Nephron (organoid): ENCODE measurements at regions not wholly inside any gene's neighbourhood (a gene's known extent, or its start where the extent isn't known, plus 50 kb on each side); places are given as distances from the start of the nearest gene placed in this dataset.
A peak's percentile ranks its signal among the peaks of the same experiment; 100 is the strongest.

Experiments
- H3K27ac Mint-ChIP-seq, 3 experiments: 2 replicates each; pipeline ENCODE4 v1.8.0; 2020; ENCODE audit warnings: mixed read lengths in 3 of 3, mild to moderate bottlenecking in 2 of 3, moderate library complexity in 1 of 3
- H3K27me3 Mint-ChIP-seq: 2 replicates; pipeline ENCODE4 v1.8.0; 2021; ENCODE audit warnings: low read depth, mild to moderate bottlenecking, moderate library complexity, mixed read lengths
- H3K36me3 Mint-ChIP-seq: 2 replicates; pipeline ENCODE4 v1.8.0; 2020; ENCODE audit warnings: low read depth, mixed read lengths
- H3K4me1 Mint-ChIP-seq: 2 replicates; pipeline ENCODE4 v1.8.0; 2020; ENCODE audit warnings: mixed read lengths
- H3K4me3 Mint-ChIP-seq, 3 experiments: 2 replicates each; pipeline ENCODE4 v1.8.0; 2020; ENCODE audit warnings: mild to moderate bottlenecking in 3 of 3, mixed read lengths in 3 of 3, moderate library complexity in 2 of 3
- H3K9me3 Mint-ChIP-seq: 2 replicates; pipeline ENCODE4 v1.8.0; 2020; ENCODE audit warnings: mixed read lengths
- CTCF ChIP-seq, 3 experiments: fragments of 200-600 bp; sonication (generic); IDR thresholded peaks; one replicate each; pipeline ENCODE4 v1.5.0; 2021; ENCODE audit warnings: antibody characterized with exemption in 3 of 3; ENCODE audit not compliant: unreplicated experiment in 3 of 3

GRCh38 chr1:47569681-47570470, 132.0 kb downstream of the FOXD2 start:
- Mint-ChIP-seq H3K27ac (peak overlapping the region in 2 of 3 experiments; percentile 24 to 44), H3K4me1 (peaks cover 32% of the 10 kb centered on the region), H3K4me3 (peak overlapping the region in 1 of 3 experiments; percentile 36), H3K27me3 (peaks cover 67% of the 10 kb centered on the region), H3K36me3 (no peaks in the 10 kb centered on the region), H3K9me3 (no peaks in the 10 kb centered on the region)
- TF ChIP-seq CTCF (IDR thresholded peaks at IDR 0.05; ENCODE audit: unreplicated experiment in 3 of 3), result peak; percentile 32 to 51 (median 39)

- peaks cover 76% of the 10 kb centered on the region for H3K27me3 Mint-ChIP-seq
- H3K9me3 Mint-ChIP-seq, result no peaks in the 10 kb centered on the region
- no peak overlapping the region for H3K4me3 Mint-ChIP-seq
- no peak for TF ChIP-seq CTCF (IDR thresholded peaks at IDR 0.05; ENCODE audit: unreplicated experiment in 3 of 3)
- H3K27ac Mint-ChIP-seq, result no peak overlapping the region
- H3K4me1 Mint-ChIP-seq, result peaks cover 36% of the 10 kb centered on the region
- H3K36me3 Mint-ChIP-seq, result no peaks in the 10 kb centered on the region
Measured at GRCh38 chr1:47571161-47571560, 133.3 kb downstream of the FOXD2 start.

GRCh38 chr1:47571952-47572351, 134.1 kb downstream of the FOXD2 start:
- no peak for TF ChIP-seq CTCF (IDR thresholded peaks at IDR 0.05; ENCODE audit: unreplicated experiment in 3 of 3)
- Mint-ChIP-seq H3K4me3 (no peak overlapping the region), H3K4me1 (peaks cover 43% of the 10 kb centered on the region), H3K9me3 (no peaks in the 10 kb centered on the region), H3K27ac (no peak overlapping the region), H3K36me3 (no peaks in the 10 kb centered on the region), H3K27me3 (peaks cover 74% of the 10 kb centered on the region)

- peaks cover 52% of the 10 kb centered on the region for H3K4me1 Mint-ChIP-seq
- no peak overlapping the region for H3K27ac Mint-ChIP-seq
- peaks cover 72% of the 10 kb centered on the region for H3K27me3 Mint-ChIP-seq
- no peak for TF ChIP-seq CTCF (IDR thresholded peaks at IDR 0.05; ENCODE audit: unreplicated experiment in 3 of 3)
- no peaks in the 10 kb centered on the region for H3K9me3 Mint-ChIP-seq
- H3K4me3 Mint-ChIP-seq, result no peak overlapping the region
- H3K36me3 Mint-ChIP-seq, result no peaks in the 10 kb centered on the region
Measured at GRCh38 chr1:47572731-47573430, 135.0 kb downstream of the FOXD2 start.

- H3K36me3 Mint-ChIP-seq, result no peaks in the 10 kb centered on the region
Measured at GRCh38 chr1:47574451-47575165, 136.8 kb downstream of the FOXD2 start.

More at GRCh38 chr1:47574451-47575165, 136.8 kb downstream of the FOXD2 start:
- no peak for TF ChIP-seq CTCF (IDR thresholded peaks at IDR 0.05; ENCODE audit: unreplicated experiment in 3 of 3)
- no peaks in the 10 kb centered on the region for H3K9me3 Mint-ChIP-seq
- peaks cover 62% of the 10 kb centered on the region for H3K4me1 Mint-ChIP-seq
- peak overlapping the region in 1 of 3 experiments; percentile 73 for H3K27ac Mint-ChIP-seq
- H3K4me3 Mint-ChIP-seq, result no peak overlapping the region
- H3K27me3 Mint-ChIP-seq, result peaks cover 72% of the 10 kb centered on the region
